ENCODE measurements at regions not wholly inside any gene's neighbourhood (a gene's known extent, or its start where the extent isn't known, plus 50 kb on each side); places are given as distances from the start of the nearest gene placed in this dataset.

- Mint-ChIP-seq H3K36me3 (ENCODE audit: low read depth) (no peaks in the 10 kb centered on the region), H3K4me1 (peaks cover 13% of the 10 kb centered on the region), H3K9me3 (no peaks in the 10 kb centered on the region), H3K27me3 (ENCODE audit: insufficient read depth, low read depth, poor library complexity) (no peaks in the 10 kb centered on the region), H3K4me3 (no peak overlapping the region), H3K27ac (no peak overlapping the region)
- Histone ChIP-seq H3K79me2 (replicated peaks; ENCODE audit: insufficient read depth) (no peaks in the 10 kb centered on the region), H3K36me3 (ENCODE audit: insufficient read depth) (no peaks in the 10 kb centered on the region), H4K20me1 (replicated peaks; ENCODE audit: insufficient read depth) (no peaks in the 10 kb centered on the region), H2AFZ (peak overlapping the region; percentile 81; the same call in 1 of the 2 replicates), H3K27me3 (ENCODE audit: insufficient read depth) (no peaks in the 10 kb centered on the region), H3K4me2 (no peak overlapping the region), H3K27ac (ENCODE audit: low read depth) (no peak overlapping the region), H3F3A (replicated peaks; ENCODE audit: low read depth) (no peaks in the 10 kb centered on the region), H3K4me3 (no peak overlapping the region), H3K4me1 (ENCODE audit: insufficient read depth) (no peaks in the 10 kb centered on the region), H3K9me2 (ENCODE audit: insufficient read depth) (no peaks in the 10 kb centered on the region)
- ATAC-seq (no peak), DNase-seq (ENCODE audit: low spot score) (no peak)
- TF ChIP-seq CREB1 (CRISPR knock-in tag; IDR thresholded peaks at IDR 0.05; ENCODE audit: low read depth) (no peak), NANOG (IDR thresholded peaks at IDR 0.05; ENCODE audit: borderline replicate concordance) (no peak), ZNF331 (CRISPR knock-in tag; IDR thresholded peaks at IDR 0.05; ENCODE audit: low read depth) (no peak), JUNB (IDR thresholded peaks at IDR 0.05; ENCODE audit: unreplicated experiment) (no peak), REST (IDR thresholded peaks at IDR 0.05; ENCODE audit: unreplicated experiment) (no peak), POLR2AphosphoS5 (IDR thresholded peaks at IDR 0.05; ENCODE audit: low read depth) (no peak), EZH2 (IDR thresholded peaks at IDR 0.05; ENCODE audit: low read depth, unreplicated experiment) (no peak), ETS1 (IDR thresholded peaks at IDR 0.05) (no peak), EZH2phosphoT487 (IDR thresholded peaks at IDR 0.05; ENCODE audit: unreplicated experiment) (no peak), ZNF462 (CRISPR knock-in tag; IDR thresholded peaks at IDR 0.05) (no peak), STAT1 (IDR thresholded peaks at IDR 0.05; ENCODE audit: unreplicated experiment) (no peak), ZNF114 (CRISPR knock-in tag; IDR thresholded peaks at IDR 0.05) (no peak), CTCF (conservative IDR thresholded peaks at IDR 0.05; ENCODE audit: low read depth in 2 of 2) (no peak)
Measured at GRCh38 chr10:28378986-28379585, 76.2 kb upstream of the MPP7 start.
